Activated T-helper 1 cell treated with Interleukin-2 at 50 U/mL for 16 hours (primary cell): ENCODE measurements at regions not wholly inside any gene's neighbourhood (a gene's known extent, or its start where the extent isn't known, plus 50 kb on each side); places are given as distances from the start of the nearest gene placed in this dataset.

Experiments
- DNase-seq: peaks from one replicate; pipeline ENCODE4 v3.0.0-alpha.2; 2020; ENCODE audit warnings: low read depth

GRCh38 chr10:128557149-128557710, 431.0 kb upstream of the MKI67 start:
- no peak for DNase-seq

- DNase-seq, result no peak
These were observed 434.2 kb upstream of the MKI67 start for GRCh38 chr10:128560406-128560805.

GRCh38 chr10:128560993-128561392, 434.8 kb upstream of the MKI67 start:
- DNase-seq, result no peak

- DNase-seq, result no peak
These were observed 437.2 kb upstream of the MKI67 start for GRCh38 chr10:128563387-128563786.

- DNase-seq, result no peak
These were observed 437.7 kb upstream of the MKI67 start for GRCh38 chr10:128563904-128564303.

- DNase-seq, result no peak
These were observed 440.2 kb upstream of the MKI67 start for GRCh38 chr10:128566361-128566968.

- no peak for DNase-seq
These were observed 441.3 kb upstream of the MKI67 start for GRCh38 chr10:128567551-128567950.

GRCh38 chr10:128568041-128568440, 441.8 kb upstream of the MKI67 start:
- no peak for DNase-seq

- no peak for DNase-seq
These were observed 442.3 kb upstream of the MKI67 start for GRCh38 chr10:128568491-128568890.

- DNase-seq, result no peak
These were observed 443.0 kb upstream of the MKI67 start for GRCh38 chr10:128568990-128569945.

GRCh38 chr10:128570319-128570995, 444.2 kb upstream of the MKI67 start:
- DNase-seq, result no peak

GRCh38 chr10:128571071-128571470, 444.8 kb upstream of the MKI67 start:
- no peak for DNase-seq

GRCh38 chr10:128571745-128572144, 445.5 kb upstream of the MKI67 start:
- DNase-seq, result no peak

- no peak for DNase-seq
These were observed 446.5 kb upstream of the MKI67 start for GRCh38 chr10:128572696-128573095.

- no peak for DNase-seq
These were observed 447.1 kb upstream of the MKI67 start for GRCh38 chr10:128573281-128573845.

GRCh38 chr10:128573986-128574385, 447.8 kb upstream of the MKI67 start:
- DNase-seq, result no peak

GRCh38 chr10:128574581-128575210, 448.5 kb upstream of the MKI67 start:
- no peak for DNase-seq

- DNase-seq, result no peak
These were observed 449.5 kb upstream of the MKI67 start for GRCh38 chr10:128575761-128576160.

GRCh38 chr10:128576336-128576735, 450.1 kb upstream of the MKI67 start:
- no peak for DNase-seq

- DNase-seq, result no peak
These were observed 450.9 kb upstream of the MKI67 start for GRCh38 chr10:128576943-128577670.
